A549 (cell line): ENCODE measurements at regions not wholly inside any gene's neighbourhood (a gene's known extent, or its start where the extent isn't known, plus 50 kb on each side); places are given as distances from the start of the nearest gene placed in this dataset.

Experiments used
- ATAC-seq, 2 experiments: fragments of 200-7000 bp in 1 of 2; fragments of >200 bp in 1 of 2; cut with Nextera tagmentation in 1 of 2; cut with Tn5 transposase in 1 of 2; 3 replicates each; pipeline versions ENCODE4 v1.8.0 to v1.9.1; 2018 to 2020; ENCODE audit warnings: mild to moderate bottlenecking in 1 of 2, moderate library complexity in 1 of 2
- CTCF ChIA-PET: fragments of 300-600 bp; sonication (Branson Sonifier 250); formaldehyde crosslinking; extraction: SDS; loops from one replicate; lab custom pipeline; 2021; ENCODE audit warnings: antibody characterized with exemption, inconsistent platforms; lab: Yijun Ruan, JAX
- POLR2A ChIA-PET: fragments of 350-600 bp; formaldehyde crosslinking; extraction: SDS; loops from one replicate; lab custom pipeline; 2021; ENCODE audit warnings: antibody characterized with exemption, inconsistent platforms; lab: Yijun Ruan, JAX
- DNase-seq, 2 experiments: peaks; one replicate each; pipeline versions ENCODE4 v3.0.0 to v3.0.0-alpha.2; 2011 to 2016; ENCODE audit warnings: low read depth in 1 of 2, low spot score in 1 of 2
- FAIRE-seq: peaks from 2 replicates; lab custom pipeline; 2011; peaks lifted over from hg19 to GRCh38; lab: Jason Lieb, UNC
- H3K27ac ChIP-seq, 2 experiments: fragments of >200 bp; sonication (Bioruptor Twin); formaldehyde crosslinking; 3 replicates each; pipeline ENCODE4 v1.5.1; 2016 to 2017
- H3K4me1 ChIP-seq: fragments of >200 bp; sonication (Bioruptor Twin); formaldehyde crosslinking; 3 replicates; pipeline ENCODE4 v1.6.1; 2016
- H3K4me2 ChIP-seq: fragments of >200 bp; sonication (Bioruptor Twin); formaldehyde crosslinking; 3 replicates; pipeline ENCODE4 v1.6.1; 2016
- H3K4me3 ChIP-seq: fragments of >200 bp; sonication (Bioruptor Twin); formaldehyde crosslinking; 3 replicates; pipeline ENCODE4 v1.5.1; 2016
- H3K9me3 ChIP-seq: fragments of >200 bp; sonication (Bioruptor Twin); formaldehyde crosslinking; 3 replicates; pipeline ENCODE4 v1.6.1; 2016
- BHLHE40 ChIP-seq: IDR thresholded peaks from 2 replicates; pipeline ENCODE4 v1.6.1; 2012; ENCODE audit warnings: low read depth, low read length, inconsistent platforms
- CBX2 ChIP-seq: fragments of 200-600 bp; sonication (generic); IDR thresholded peaks from 2 replicates; pipeline ENCODE4 v1.6.1; 2016; ENCODE audit warnings: low read depth, mild to moderate bottlenecking, borderline replicate concordance
- CBX8 ChIP-seq: fragments of 200-600 bp; sonication (generic); IDR thresholded peaks from 2 replicates; pipeline ENCODE4 v1.6.1; 2016
- EHF ChIP-seq: fragments of 250-450 bp; sonication (Bioruptor Pico); IDR thresholded peaks from 2 replicates; pipeline ENCODE4 v1.5.0; 2020; ENCODE audit warnings: mild to moderate bottlenecking
- EP300 ChIP-seq, 2 experiments: fragments of >200 bp; sonication (Bioruptor Twin); formaldehyde crosslinking; IDR thresholded peaks; 2 replicates in 1 of 2; 3 replicates in 1 of 2; pipeline ENCODE4 v1.6.1; 2016 to 2017
- ESRRA ChIP-seq: fragments of 150-350 bp; IDR thresholded peaks from 2 replicates; pipeline ENCODE4 v1.6.1; 2014; ENCODE audit warnings: mild to moderate bottlenecking, low read length, borderline replicate concordance
- FOSL2 ChIP-seq, 2 experiments: fragments of 450-650 bp in 1 of 2; fragments of >200 bp in 1 of 2; sonication (Bioruptor Twin) in 1 of 2; formaldehyde crosslinking; IDR thresholded peaks; 2 replicates each; pipeline versions ENCODE4 v1.5.0 to v1.6.1; 2016 to 2020; ENCODE audit warnings: mild to moderate bottlenecking in 1 of 2, moderate library complexity in 1 of 2
- FOXS1 ChIP-seq: fragments of 250-450 bp; sonication (Bioruptor Pico); IDR thresholded peaks from 2 replicates; pipeline ENCODE4 v1.5.0; 2020; ENCODE audit warnings: mild to moderate bottlenecking, moderate library complexity
- HEYL ChIP-seq: fragments of 250-450 bp; sonication (Bioruptor Pico); IDR thresholded peaks from 2 replicates; pipeline ENCODE4 v1.8.0; 2021; ENCODE audit warnings: mild to moderate bottlenecking, moderate library complexity
- HOXB13 ChIP-seq: fragments of 250-450 bp; sonication (Bioruptor Pico); IDR thresholded peaks from 2 replicates; pipeline ENCODE4 v1.5.0; 2020; ENCODE audit warnings: low read depth, mild to moderate bottlenecking, moderate library complexity
- HOXB5 ChIP-seq: fragments of 250-450 bp; sonication (Bioruptor Pico); IDR thresholded peaks from 2 replicates; pipeline ENCODE4 v1.5.0; 2020; ENCODE audit warnings: mild to moderate bottlenecking, moderate library complexity
- JUN ChIP-seq, 2 experiments: fragments of >200 bp; sonication (Bioruptor Twin); formaldehyde crosslinking; IDR thresholded peaks; 2 replicates in 1 of 2; 3 replicates in 1 of 2; pipeline ENCODE4 v1.6.1; 2016 to 2017
- KDM1A ChIP-seq: fragments of 200-600 bp; sonication (generic); IDR thresholded peaks from 2 replicates; pipeline ENCODE4 v1.6.1; 2016; ENCODE audit warnings: low read depth, mild to moderate bottlenecking
- MAFK ChIP-seq: fragments of 450-650 bp; IDR thresholded peaks from 2 replicates; pipeline ENCODE4 v1.6.1; 2014; ENCODE audit not compliant: partially characterized antibody
- MYC ChIP-seq: IDR thresholded peaks from 2 replicates; pipeline ENCODE4 v1.6.1; 2012; ENCODE audit warnings: mild to moderate bottlenecking, inconsistent platforms, low read length, improper control_type of control experiment, borderline replicate concordance
- NPAS2 ChIP-seq: fragments of 250-450 bp; sonication (Bioruptor Pico); IDR thresholded peaks from 2 replicates; pipeline ENCODE4 v1.8.0; 2022; ENCODE audit warnings: mild to moderate bottlenecking, moderate library complexity, borderline replicate concordance
- POLR2AphosphoS2 ChIP-seq: conservative IDR thresholded peaks from 2 replicates; pipeline ENCODE4 v1.6.1; 2012; ENCODE audit warnings: low read length, improper control_type of control experiment, inconsistent platforms
- RCOR1 ChIP-seq: fragments of 150-350 bp; IDR thresholded peaks from 2 replicates; pipeline ENCODE4 v1.6.1; 2014; ENCODE audit warnings: antibody characterized with exemption, low read length, low read depth
- ZFP36 ChIP-seq: fragments of 450-650 bp; IDR thresholded peaks from 2 replicates; pipeline ENCODE4 v1.6.1; 2014; ENCODE audit warnings: borderline replicate concordance; ENCODE audit not compliant: partially characterized antibody
- ZNF302 ChIP-seq: fragments of 250-450 bp; sonication (Bioruptor Pico); IDR thresholded peaks from 2 replicates; pipeline ENCODE4 v1.9.0; 2021; ENCODE audit warnings: inconsistent platforms, mild to moderate bottlenecking, moderate library complexity
- WGBS: methylation state at CpG from one replicate; pipeline ENCODE4 v1.1.6; 2017; ENCODE audit errors: missing lambda C conversion rate; 5-methylcytosine and 5-hydroxymethylcytosine counted together
- TF ChIP-seq, protein P1 (sequence below): fragments of 250-450 bp; sonication (Bioruptor Pico); IDR thresholded peaks from 2 replicates; pipeline ENCODE4 v1.5.0; 2021; ENCODE audit warnings: mild to moderate bottlenecking, moderate library complexity, borderline replicate concordance
- TF ChIP-seq, protein P2 (sequence below): fragments of >200 bp; sonication (Bioruptor Twin); formaldehyde crosslinking; IDR thresholded peaks from 3 replicates; pipeline ENCODE4 v1.5.1; 2016
- TF ChIP-seq, protein P3 (sequence below): fragments of 250-450 bp; sonication (Bioruptor Pico); IDR thresholded peaks from 2 replicates; pipeline ENCODE4 v1.5.0; 2020; ENCODE audit warnings: low read depth, mild to moderate bottlenecking, moderate library complexity
- TF ChIP-seq, protein P4 (sequence below): fragments of 150-350 bp; IDR thresholded peaks from 2 replicates; pipeline ENCODE4 v1.6.1; 2014; ENCODE audit warnings: low read depth, mild to moderate bottlenecking, low read length

DNA sequence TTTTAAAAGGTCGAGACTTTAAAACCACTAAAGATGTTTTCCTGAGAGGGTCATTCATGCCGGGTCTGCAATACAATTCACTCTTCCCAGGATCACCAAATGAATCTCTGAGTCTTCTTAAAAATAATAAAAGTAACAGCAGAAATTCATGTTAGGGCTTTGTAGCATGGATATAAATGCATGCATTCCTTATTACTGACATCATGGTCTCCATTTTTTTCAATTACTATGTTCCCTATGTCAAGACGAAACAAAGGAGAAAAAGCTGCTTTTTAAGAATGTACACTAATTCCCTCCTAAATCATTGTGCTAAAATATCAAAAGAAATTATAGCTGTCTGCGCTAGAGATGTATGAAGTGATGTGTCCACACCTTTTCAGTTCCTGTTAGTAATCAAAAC, 789.9 kb upstream of the LRRC4C start (continued):
- no peak for TF ChIP-seq KDM1A
- TF ChIP-seq, protein P1, sequence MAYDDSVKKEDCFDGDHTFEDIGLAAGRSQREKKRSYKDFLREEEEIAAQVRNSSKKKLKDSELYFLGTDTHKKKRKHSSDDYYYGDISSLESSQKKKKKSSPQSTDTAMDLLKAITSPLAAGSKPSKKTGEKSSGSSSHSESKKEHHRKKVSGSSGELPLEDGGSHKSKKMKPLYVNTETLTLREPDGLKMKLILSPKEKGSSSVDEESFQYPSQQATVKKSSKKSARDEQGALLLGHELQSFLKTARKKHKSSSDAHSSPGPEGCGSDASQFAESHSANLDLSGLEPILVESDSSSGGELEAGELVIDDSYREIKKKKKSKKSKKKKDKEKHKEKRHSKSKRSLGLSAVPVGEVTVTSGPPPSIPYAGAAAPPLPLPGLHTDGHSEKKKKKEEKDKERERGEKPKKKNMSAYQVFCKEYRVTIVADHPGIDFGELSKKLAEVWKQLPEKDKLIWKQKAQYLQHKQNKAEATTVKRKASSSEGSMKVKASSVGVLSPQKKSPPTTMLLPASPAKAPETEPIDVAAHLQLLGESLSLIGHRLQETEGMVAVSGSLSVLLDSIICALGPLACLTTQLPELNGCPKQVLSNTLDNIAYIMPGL: no peak

DNA sequence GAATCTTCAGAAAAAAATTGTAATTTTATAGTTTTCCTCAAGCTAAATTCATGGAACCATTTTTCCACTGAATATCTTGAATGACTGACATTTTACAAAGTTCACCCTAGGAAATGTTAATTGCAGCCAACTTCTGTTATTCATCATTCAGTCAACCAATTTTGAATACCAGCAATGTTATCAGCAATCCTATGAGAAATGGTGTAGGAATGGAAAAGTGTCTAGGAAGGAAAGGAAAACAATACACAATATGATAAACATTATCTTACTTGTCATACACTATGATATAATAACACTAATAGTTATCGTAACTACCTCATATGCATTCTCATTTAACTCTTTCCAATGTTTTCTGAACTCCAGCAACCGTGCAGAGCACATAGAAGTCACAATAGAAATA, 790.5 kb upstream of the LRRC4C start:
- FAIRE-seq: no peak
- DNase-seq: no peak
- Histone ChIP-seq H3K9me3 (no peaks in the 10 kb centered on the region; the same call in 2 of the 3 replicates), H3K27ac (no peak overlapping the region), H3K4me2 (no peak overlapping the region), H3K4me1 (no peaks in the 10 kb centered on the region), H3K4me3 (no peak overlapping the region)
- no peak for ATAC-seq
- 0% methylated on average over 2 of the region's 2 CpGs for WGBS
- no peak for TF ChIP-seq ZNF302 (CRISPR knock-in tag)
- no peak for TF ChIP-seq NPAS2 (CRISPR knock-in tag)
- TF ChIP-seq EHF (CRISPR knock-in tag): no peak
- no peak for TF ChIP-seq FOXS1 (CRISPR knock-in tag)
- TF ChIP-seq EP300 (IDR thresholded peaks at IDR 0.05): no peak
- TF ChIP-seq ZFP36: no peak
- no peak for TF ChIP-seq ESRRA
- CTCF ChIA-PET: no interaction called here
- POLR2A ChIA-PET: no interaction called here

DNA sequence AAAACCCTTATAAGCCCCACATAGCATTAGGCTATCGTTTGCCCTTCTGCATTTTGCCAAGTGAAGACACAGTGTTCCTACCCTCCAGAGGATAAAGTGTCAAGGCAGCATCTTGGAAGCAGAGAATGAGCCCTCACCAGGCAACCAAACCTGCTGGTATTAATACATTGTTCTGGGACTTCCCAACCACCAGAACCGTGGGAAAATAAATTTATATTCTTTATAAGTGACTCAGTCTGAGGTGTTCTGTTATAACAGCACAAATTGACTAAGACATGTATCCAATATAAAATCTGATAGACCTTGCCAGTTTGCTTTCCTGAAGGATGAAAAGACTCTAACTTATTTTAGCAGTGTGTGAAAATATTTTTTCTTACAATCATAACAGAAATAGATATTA, 792.5 kb upstream of the LRRC4C start:
- Histone ChIP-seq H3K27ac (no peak overlapping the region), H3K9me3 (no peaks in the 10 kb centered on the region; the same call in 2 of the 3 replicates), H3K4me3 (no peak overlapping the region), H3K4me2 (no peak overlapping the region), H3K4me1 (no peaks in the 10 kb centered on the region)
- DNase-seq: no peak
- TF ChIP-seq RCOR1 (no peak), HEYL (no peak), CBX8 (no peak), FOSL2 (IDR thresholded peaks at IDR 0.05) (no peak), FOSL2 (CRISPR knock-in tag; IDR thresholded peaks at IDR 0.05) (no peak), POLR2AphosphoS2 (no peak), MYC (no peak), CBX2 (no peak), BHLHE40 (no peak), JUN (IDR thresholded peaks at IDR 0.05) (no peak), HOXB13 (CRISPR knock-in tag) (no peak), HOXB5 (no peak), MAFK (no peak)
- TF ChIP-seq, protein P2, sequence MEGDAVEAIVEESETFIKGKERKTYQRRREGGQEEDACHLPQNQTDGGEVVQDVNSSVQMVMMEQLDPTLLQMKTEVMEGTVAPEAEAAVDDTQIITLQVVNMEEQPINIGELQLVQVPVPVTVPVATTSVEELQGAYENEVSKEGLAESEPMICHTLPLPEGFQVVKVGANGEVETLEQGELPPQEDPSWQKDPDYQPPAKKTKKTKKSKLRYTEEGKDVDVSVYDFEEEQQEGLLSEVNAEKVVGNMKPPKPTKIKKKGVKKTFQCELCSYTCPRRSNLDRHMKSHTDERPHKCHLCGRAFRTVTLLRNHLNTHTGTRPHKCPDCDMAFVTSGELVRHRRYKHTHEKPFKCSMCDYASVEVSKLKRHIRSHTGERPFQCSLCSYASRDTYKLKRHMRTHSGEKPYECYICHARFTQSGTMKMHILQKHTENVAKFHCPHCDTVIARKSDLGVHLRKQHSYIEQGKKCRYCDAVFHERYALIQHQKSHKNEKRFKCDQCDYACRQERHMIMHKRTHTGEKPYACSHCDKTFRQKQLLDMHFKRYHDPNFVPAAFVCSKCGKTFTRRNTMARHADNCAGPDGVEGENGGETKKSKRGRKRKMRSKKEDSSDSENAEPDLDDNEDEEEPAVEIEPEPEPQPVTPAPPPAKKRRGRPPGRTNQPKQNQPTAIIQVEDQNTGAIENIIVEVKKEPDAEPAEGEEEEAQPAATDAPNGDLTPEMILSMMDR: no peak
- TF ChIP-seq, protein P3, sequence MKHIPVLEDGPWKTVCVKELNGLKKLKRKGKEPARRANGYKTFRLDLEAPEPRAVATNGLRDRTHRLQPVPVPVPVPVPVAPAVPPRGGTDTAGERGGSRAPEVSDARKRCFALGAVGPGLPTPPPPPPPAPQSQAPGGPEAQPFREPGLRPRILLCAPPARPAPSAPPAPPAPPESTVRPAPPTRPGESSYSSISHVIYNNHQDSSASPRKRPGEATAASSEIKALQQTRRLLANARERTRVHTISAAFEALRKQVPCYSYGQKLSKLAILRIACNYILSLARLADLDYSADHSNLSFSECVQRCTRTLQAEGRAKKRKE (CRISPR knock-in tag): no peak
- TF ChIP-seq, protein P1: no peak
- TF ChIP-seq, protein P4, sequence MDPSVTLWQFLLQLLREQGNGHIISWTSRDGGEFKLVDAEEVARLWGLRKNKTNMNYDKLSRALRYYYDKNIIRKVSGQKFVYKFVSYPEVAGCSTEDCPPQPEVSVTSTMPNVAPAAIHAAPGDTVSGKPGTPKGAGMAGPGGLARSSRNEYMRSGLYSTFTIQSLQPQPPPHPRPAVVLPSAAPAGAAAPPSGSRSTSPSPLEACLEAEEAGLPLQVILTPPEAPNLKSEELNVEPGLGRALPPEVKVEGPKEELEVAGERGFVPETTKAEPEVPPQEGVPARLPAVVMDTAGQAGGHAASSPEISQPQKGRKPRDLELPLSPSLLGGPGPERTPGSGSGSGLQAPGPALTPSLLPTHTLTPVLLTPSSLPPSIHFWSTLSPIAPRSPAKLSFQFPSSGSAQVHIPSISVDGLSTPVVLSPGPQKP: no peak
- POLR2A ChIA-PET: no interaction called here
- 0% methylated on average over 2 of the region's 2 CpGs for WGBS
- no peak for FAIRE-seq
- CTCF ChIA-PET: no interaction called here
- no peak for ATAC-seq
